ENCODE measurements at regions not wholly inside any gene's neighbourhood (a gene's known extent, or its start where the extent isn't known, plus 50 kb on each side); places are given as distances from the start of the nearest gene placed in this dataset.
"Not testable (repeated sequence)": the region's sequence is repeated elsewhere in the genome, so short reads cannot be mapped to it uniquely, and the experiment has no call there.

- no peak for TF ChIP-seq CTCF (IDR thresholded peaks at IDR 0.05; ENCODE audit: low read depth, low read length)
- no peak for DNase-seq (ENCODE audit: extremely low read depth, low read depth)
Measured at GRCh38 chr7:67493366-67493765, 496.7 kb downstream of the TYW1 start.

- no peak for DNase-seq (ENCODE audit: extremely low read depth, low read depth)
- TF ChIP-seq CTCF (IDR thresholded peaks at IDR 0.05; ENCODE audit: low read depth, low read length) = no peak
Measured at GRCh38 chr7:67496589-67496988, 500.0 kb downstream of the TYW1 start.

GRCh38 chr7:67497914-67498313 is 501.3 kb downstream of the TYW1 start:
- DNase-seq (ENCODE audit: extremely low read depth, low read depth) = not testable (repeated sequence)

GRCh38 chr7:67502929-67503328 is 506.3 kb downstream of the TYW1 start:
- no peak for DNase-seq (ENCODE audit: extremely low read depth, low read depth)
- no peak for TF ChIP-seq CTCF (IDR thresholded peaks at IDR 0.05; ENCODE audit: low read depth, low read length)

- TF ChIP-seq CTCF (IDR thresholded peaks at IDR 0.05; ENCODE audit: low read depth, low read length) = no peak
- DNase-seq (ENCODE audit: extremely low read depth, low read depth) = no peak
Measured at GRCh38 chr7:67505449-67505848, 508.8 kb downstream of the TYW1 start.

- no peak for TF ChIP-seq CTCF (IDR thresholded peaks at IDR 0.05; ENCODE audit: low read depth, low read length)
- DNase-seq (ENCODE audit: extremely low read depth, low read depth) = no peak
Measured at GRCh38 chr7:67512481-67512880, 515.8 kb downstream of the TYW1 start.

- TF ChIP-seq CTCF (IDR thresholded peaks at IDR 0.05; ENCODE audit: low read depth, low read length) = no peak
- no peak for DNase-seq (ENCODE audit: extremely low read depth, low read depth)
Measured at GRCh38 chr7:67518580-67518979, 521.9 kb downstream of the TYW1 start.

GRCh38 chr7:67519171-67519570 is 522.5 kb downstream of the TYW1 start:
- no peak for TF ChIP-seq CTCF (IDR thresholded peaks at IDR 0.05; ENCODE audit: low read depth, low read length)
- no peak for DNase-seq (ENCODE audit: extremely low read depth, low read depth)

Data from AG09319 (cell line).